GM18868 (cell line): ENCODE measurements at regions not wholly inside any gene's neighbourhood (a gene's known extent, or its start where the extent isn't known, plus 50 kb on each side); places are given as distances from the start of the nearest gene placed in this dataset.

Experiments used
- ATAC-seq: cut with Tn5 transposase; IDR thresholded peaks from one replicate; pipeline ENCODE4 v1.9.1; 2021; ENCODE audit warnings: mild to moderate bottlenecking, moderate library complexity; ENCODE audit not compliant: unreplicated experiment

- no peak for ATAC-seq
Observed at GRCh38 chr10:124305131-124305530, 113.6 kb downstream of the OAT start.

GRCh38 chr10:124303662-124304418 is 114.9 kb downstream of the OAT start:
- no peak for ATAC-seq

GRCh38 chr10:124302951-124303505 is 115.7 kb downstream of the OAT start:
- ATAC-seq, result no peak

- no peak for ATAC-seq
Observed at GRCh38 chr10:124301736-124302135, 117.0 kb downstream of the OAT start.

GRCh38 chr10:124300735-124301134 is 118.0 kb downstream of the OAT start:
- ATAC-seq, result no peak

- no peak for ATAC-seq
Observed at GRCh38 chr10:124300224-124300623, 118.5 kb downstream of the OAT start.

GRCh38 chr10:124299696-124300095 is 119.0 kb downstream of the OAT start:
- ATAC-seq, result no peak

GRCh38 chr10:124298891-124299290 is 119.8 kb downstream of the OAT start:
- no peak for ATAC-seq

GRCh38 chr10:124296813-124297788 is 121.6 kb downstream of the OAT start:
- no peak for ATAC-seq

GRCh38 chr10:124296121-124296812 is 122.5 kb downstream of the OAT start:
- ATAC-seq, result no peak

- no peak for ATAC-seq
Observed at GRCh38 chr10:124294811-124295770, 123.6 kb downstream of the OAT start.

- no peak for ATAC-seq
Observed at GRCh38 chr10:124293616-124294449, 124.9 kb downstream of the OAT start.

GRCh38 chr10:124292911-124293615 is 125.7 kb downstream of the OAT start:
- ATAC-seq, result no peak

- no peak for ATAC-seq
Observed at GRCh38 chr10:124291001-124291701, 127.6 kb downstream of the OAT start.

- ATAC-seq, result no peak
Observed at GRCh38 chr10:124289851-124290795, 128.6 kb downstream of the OAT start.
